GM10266 (cell line): ENCODE measurements at regions not wholly inside any gene's neighbourhood (a gene's known extent, or its start where the extent isn't known, plus 50 kb on each side); places are given as distances from the start of the nearest gene placed in this dataset.

Source experiments
- DNase-seq: peaks from one replicate; pipeline ENCODE4 v3.0.0; 2012; ENCODE audit errors: extremely low spot score
- TF ChIP-seq, protein P1 (sequence below): IDR thresholded peaks from 2 replicates; pipeline ENCODE4 v1.5.1; 2012; ENCODE audit warnings: mild to moderate bottlenecking, low read depth; ENCODE audit not compliant: control insufficient read depth, insufficient read depth; ENCODE audit errors: missing control alignments

DNA sequence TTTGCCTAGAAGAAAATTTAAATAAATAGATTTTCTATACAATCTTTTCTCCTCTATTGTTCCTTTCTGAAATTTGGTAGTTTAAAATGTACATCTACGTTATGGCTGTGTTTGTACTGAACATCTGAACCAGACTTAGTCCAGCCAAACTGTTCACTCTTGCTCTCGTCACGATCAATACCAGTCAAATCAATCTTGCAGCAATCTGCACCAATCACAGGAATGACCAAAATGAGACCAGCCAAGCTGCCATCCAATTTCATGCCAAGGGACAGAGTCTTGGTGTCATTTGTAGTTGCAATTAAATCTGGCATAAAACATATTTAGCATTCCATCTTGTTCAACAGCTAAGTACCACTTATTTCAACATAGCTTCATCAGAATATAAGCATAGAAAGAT is 156.6 kb downstream of the IRS2 start:
- DNase-seq = no peak
- TF ChIP-seq, protein P1, sequence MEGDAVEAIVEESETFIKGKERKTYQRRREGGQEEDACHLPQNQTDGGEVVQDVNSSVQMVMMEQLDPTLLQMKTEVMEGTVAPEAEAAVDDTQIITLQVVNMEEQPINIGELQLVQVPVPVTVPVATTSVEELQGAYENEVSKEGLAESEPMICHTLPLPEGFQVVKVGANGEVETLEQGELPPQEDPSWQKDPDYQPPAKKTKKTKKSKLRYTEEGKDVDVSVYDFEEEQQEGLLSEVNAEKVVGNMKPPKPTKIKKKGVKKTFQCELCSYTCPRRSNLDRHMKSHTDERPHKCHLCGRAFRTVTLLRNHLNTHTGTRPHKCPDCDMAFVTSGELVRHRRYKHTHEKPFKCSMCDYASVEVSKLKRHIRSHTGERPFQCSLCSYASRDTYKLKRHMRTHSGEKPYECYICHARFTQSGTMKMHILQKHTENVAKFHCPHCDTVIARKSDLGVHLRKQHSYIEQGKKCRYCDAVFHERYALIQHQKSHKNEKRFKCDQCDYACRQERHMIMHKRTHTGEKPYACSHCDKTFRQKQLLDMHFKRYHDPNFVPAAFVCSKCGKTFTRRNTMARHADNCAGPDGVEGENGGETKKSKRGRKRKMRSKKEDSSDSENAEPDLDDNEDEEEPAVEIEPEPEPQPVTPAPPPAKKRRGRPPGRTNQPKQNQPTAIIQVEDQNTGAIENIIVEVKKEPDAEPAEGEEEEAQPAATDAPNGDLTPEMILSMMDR = no peak

GRCh38 chr13:109628251-109628699 is 158.1 kb downstream of the IRS2 start:
- DNase-seq = no peak

GRCh38 chr13:109627649-109628048 is 158.7 kb downstream of the IRS2 start:
- no peak for DNase-seq
- TF ChIP-seq, protein P1 = no peak

More at GRCh38 chr13:109628251-109628699, 158.1 kb downstream of the IRS2 start:
- TF ChIP-seq, protein P1 = no peak

DNA sequence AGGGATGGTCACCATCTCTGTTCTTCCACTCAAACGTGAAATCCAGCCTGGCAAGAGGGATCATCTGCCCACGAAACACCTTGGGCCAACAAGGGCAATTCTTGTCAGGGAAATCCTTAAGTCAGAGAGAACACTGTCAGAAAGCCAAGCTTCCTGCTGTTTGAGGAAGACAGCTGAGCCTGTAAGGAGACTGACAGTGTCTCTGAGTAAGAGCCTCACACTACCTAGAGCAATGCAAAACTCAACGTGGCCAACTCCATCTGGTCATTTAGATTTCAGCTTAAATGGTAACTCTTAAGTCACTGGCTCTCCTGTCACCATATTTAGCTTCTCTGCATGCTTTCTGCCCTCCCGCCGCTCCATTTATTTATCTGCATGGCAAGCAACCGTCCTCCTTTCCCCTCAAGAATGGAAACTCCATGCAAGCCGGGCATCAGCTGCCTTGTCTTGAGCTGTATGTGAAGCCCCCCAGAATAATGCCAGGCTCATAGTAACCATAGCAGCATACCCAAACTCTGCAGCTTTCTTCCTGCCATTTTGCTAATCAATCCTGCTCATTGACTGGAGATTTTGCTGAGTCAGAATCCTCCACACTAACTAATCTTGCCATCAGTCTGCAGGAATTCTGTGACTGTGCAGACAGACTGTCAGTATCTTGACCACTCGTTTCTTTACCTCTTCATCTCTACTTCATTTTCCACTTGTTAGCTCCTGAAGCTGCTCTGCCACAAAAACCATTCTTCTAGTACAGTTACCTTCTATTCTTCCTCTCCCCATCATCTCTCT is 159.8 kb downstream of the IRS2 start:
- TF ChIP-seq, protein P1 = no peak
- no peak for DNase-seq

DNA sequence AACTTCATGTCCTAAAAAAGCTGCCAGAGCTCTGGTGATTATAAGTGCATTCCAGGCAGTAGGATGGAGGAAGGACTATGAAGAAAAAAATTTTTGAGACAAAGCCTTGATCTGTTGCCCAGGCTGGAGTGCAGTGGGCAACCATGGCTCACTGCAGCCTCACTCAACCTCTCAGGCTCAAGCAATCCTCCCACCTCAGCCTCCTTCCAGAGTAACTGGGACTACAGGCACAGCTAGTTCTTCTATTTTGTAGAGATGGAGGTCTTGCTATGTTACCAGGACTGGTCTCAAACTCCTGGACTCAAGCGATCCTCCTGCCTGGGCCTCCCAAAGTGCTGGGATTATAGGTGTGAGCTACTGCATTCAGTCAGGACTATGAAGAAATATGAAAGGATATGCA is 161.2 kb downstream of the IRS2 start:
- TF ChIP-seq, protein P1 = no peak
- DNase-seq = no peak

DNA sequence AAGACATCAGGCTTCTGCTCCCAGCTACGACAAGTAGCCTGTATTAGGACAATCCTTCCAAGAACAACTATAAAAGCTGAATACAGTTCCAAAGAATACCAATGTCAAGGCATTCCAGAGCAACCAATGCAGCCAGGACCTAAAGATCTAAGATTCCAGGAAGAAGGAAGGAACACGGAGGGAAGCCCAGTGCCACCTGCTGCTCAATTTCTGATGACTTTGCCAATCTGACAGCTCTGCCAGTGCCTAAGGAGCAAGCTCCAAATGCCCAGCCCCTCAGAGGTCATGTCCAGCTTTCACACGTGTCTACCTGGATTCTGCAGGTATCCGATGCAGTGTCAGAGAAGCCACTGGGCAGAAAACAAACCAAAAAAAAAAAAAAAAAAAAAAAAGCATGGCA is 164.4 kb downstream of the IRS2 start:
- TF ChIP-seq, protein P1 = no peak
- DNase-seq = no peak

DNA sequence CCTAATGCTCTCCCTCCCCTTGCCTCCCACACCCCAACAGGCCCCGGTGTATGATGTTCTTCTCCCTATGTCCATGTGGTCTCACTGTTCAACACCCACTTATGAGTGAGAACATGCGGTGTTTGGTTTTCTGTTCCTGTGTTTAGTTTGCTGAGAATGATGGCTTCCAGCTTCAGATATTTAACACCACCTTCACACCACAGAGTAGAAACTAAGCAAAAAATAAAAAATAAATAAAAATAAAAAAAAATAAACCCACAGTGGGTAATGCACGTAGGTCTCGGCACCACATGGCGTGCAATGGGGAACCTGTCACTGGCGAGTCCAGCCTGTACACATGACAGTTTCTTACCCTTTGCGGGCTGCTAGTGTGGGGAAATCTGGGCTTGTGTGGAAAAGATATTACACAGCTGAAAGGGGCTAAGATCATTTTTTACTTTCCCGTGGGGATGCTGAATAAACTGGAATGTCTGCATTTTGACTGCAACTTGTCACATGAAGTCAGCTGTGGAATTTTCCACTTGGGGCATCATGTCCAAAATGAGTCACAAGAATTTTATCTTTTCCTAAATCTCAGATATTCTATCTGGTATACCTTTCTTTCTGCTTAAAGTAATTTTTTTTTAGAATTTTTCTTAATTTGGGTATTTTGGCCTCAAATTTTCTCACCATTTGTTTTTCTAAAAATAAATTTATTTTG is 170.5 kb downstream of the IRS2 start:
- TF ChIP-seq, protein P1 = no peak
- DNase-seq = no peak
